IPS DF 4.7 (cell line): ENCODE measurements at regions not wholly inside any gene's neighbourhood (a gene's known extent, or its start where the extent isn't known, plus 50 kb on each side); places are given as distances from the start of the nearest gene placed in this dataset.

ENCODE experiments used
- DNase-seq: peaks from one replicate; pipeline ENCODE4 v3.0.0-alpha.2; 2013; ENCODE audit warnings: low spot score; ENCODE audit errors: extremely low read depth

DNA sequence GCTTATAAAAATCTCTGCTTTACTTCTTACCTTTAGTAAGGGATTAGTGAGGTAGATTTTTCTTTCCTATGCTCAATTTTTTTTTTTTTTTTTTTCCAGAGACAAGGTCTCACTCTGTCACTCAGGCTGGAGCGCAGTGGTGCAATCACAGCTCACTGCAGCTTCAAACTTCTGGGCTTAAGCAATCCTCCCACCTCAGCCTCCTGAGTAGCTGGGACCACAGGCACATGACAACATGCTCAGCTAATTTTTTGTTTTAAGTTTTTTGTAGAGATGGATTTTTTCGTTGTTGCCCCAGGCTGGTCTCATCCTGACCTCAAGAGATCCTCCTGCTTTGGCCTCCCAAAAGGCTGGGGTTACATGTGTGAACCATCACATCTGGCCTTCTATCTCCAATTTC is 58.9 kb upstream of the RREB1 start:
- DNase-seq: no peak

DNA sequence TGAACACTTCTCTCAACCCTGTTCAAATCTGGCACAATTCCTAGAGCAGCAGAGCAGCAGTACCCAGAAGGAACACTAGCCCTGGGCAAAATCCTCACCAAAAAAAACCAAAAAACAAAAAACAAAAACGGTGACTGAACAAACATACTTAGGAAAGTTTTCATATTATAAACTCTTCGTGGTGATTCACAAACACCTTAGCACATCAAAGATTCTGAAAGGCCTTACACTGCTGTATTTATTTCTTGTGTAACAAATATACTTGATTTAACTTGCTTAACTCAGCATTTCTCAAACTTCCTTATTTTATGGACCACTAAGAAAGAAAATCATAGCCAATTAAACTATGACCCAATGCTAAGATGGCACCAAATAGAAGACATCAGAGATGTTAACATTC is 57.8 kb upstream of the RREB1 start:
- no peak for DNase-seq

DNA sequence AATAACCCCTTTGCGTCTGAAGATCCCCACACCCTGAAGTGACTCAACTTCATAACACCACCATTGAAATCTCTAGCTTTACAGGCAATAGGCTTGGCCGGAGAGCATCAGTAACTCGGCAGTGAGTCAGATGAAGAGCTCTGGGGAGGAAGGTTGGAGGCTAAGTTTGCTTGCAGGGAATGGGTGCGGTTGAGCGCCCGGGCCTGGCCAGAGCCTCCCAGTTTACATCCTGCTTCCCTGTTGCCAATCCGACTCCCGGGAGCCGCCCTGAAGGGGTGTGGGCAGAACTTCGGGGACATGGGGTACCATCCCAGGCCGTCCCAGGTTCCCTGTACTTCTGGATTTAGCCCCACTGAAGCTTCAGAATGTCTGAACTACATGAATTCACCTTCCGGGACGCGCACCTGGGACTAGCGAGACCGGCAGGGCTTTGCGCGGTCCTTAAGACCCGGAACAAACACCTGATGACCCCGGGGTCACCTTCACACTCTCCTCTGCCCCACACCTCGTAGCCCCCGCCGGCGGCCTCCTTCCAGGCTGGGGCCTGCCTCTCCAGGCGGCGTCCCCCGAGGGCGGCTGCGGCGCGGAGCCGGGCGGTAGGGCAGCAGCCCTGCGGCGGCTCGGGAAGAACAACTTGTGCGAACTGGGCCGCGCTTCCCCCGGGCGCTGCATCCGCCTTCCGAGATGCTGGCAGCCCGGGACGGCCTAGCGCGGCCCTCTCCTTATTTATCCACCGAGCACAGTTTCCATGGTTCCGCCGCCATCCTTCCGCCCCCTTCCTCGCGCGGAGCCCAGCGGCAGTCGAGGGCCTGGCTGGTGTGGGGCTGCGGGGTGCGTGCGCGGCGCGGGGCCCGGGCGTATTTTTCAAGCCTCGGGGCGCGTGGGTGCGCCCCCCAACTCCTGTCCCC is 56.6 kb upstream of the RREB1 start:
- no peak for DNase-seq

DNA sequence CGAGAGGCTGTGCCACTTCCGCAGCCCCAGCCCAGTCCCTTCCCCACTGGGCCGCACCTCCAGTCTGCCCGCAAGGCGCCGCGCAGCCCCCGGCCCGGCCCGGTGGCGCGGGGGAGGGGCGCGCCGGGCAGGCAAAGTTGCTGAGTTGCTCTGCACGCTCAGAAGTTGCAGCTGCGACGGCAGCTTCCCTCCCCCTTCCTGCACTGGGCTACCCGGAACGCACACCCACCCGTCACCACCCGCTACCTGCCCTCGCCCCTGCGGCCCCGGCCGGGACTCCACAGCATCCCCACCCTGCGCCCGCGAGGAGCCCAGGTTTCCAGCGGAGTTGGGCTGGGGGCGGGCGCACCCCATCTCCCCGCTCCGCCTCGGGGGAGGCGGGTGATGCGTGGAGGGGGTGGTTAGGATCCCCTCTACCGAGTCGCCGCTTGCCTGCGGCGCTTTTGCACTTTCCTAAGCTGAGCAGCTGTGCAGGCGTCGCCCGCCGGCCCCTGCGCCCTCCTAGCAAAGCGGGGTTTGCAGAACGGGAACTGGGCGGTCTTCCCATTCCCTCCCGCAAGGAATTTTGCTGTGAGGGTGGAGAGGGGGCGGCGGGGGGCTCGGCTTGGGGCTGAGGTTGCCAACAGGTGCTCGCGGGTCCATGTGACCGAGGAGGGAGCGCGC is 55.9 kb upstream of the RREB1 start:
- DNase-seq: no peak

DNA sequence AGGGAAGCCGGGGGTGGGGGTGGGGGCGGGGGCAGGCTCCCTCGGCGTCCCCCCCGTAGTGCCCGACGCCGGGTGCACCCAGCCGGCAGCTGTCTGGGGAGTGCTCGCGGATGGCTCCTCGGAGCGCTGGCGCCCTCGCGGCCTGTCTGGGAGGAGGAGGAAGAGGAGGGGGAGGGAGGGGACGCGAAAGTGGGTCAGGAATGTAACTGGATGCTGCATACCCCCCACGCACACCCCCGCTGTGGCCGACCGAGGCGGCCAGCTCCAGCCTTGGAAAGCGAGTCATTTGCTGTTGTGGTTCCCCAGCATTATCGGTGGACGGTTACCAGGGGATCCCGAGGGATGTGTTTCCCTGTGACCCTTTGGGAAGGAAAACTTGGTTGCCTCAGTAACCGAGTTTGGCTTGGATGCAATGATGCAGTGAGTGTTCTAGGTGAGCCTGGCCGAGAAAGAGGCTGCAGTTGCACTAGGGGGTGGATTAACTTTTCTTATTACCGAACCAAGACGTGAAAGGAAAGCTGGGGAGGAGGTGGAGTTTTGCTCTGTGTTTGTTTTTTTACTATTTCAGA is 55.2 kb upstream of the RREB1 start:
- no peak for DNase-seq

DNA sequence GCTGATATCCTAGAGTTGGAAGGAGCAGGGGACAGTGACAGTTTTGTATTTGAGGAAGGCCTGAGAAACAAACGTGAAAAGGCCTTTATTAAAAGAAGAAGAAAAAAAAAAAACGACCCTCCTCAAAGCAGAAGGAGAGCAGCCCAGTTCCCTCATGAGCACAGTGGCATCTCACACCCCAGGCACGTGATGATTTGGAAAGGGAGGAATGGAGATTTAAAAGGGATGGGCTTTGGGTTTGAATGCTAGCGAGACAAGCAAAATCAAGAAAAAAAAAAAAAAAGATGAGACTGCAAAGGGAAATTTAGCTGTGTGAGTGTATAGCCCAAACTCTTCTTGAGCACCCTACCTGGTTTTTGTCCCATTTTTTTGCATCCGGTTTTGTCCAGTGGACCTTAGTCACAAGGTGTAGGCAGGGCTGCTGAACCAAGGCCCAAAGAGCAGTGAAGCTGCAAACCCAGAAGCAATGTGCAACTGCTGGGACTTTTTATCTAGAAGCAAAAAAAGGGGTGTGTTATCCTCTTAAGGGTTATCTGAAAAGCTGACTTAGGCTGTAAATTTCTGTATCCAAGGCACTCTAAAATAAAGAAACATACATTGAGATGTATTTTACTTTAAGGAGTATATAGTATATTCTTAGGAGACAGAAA is 54.5 kb upstream of the RREB1 start:
- DNase-seq: no peak
